ENCODE measurements at regions not wholly inside any gene's neighbourhood (a gene's known extent, or its start where the extent isn't known, plus 50 kb on each side); places are given as distances from the start of the nearest gene placed in this dataset.
"Not testable (repeated sequence)": the region's sequence is repeated elsewhere in the genome, so short reads cannot be mapped to it uniquely, and the experiment has no call there.

DNA sequence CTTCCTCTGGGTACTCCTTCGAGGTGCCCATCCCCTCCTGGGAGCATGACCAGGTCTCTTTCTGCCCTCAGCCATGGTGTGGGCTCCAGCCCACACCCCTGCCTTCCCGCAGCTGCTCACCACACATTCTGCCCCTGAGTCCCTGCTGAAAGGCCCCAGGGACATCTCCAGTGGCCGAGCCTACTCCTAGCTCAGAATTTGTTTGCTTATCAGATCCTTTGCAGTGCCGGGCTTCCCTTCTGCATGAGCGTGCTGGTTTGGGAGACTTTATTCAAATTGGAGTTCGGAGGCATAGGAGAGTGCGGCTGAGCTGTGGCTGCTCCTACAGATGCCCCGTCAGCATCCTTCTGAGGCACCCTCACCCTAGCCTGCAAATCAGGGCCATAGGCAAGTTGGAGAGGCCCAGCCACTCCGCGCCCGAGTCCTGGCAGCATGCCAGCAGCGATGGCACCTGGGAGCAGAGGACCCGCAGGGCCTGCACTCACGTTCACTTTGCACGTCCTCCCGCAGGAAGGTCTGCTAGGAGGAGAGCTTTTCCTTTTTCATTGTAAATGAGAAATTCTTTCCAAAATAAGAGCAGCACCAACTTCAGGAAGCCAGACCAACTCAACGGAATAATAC, 327.3 kb downstream of the QKI start:
- Mint-ChIP-seq H3K4me1 (ENCODE audit: low read depth) (peaks cover under 1% of the 10 kb centered on the region), H3K9me3 (no peaks in the 10 kb centered on the region), H3K4me3 (no peak overlapping the region), H3K27ac (no peak overlapping the region), H3K27me3 (ENCODE audit: low read depth) (no peaks in the 10 kb centered on the region), H3K36me3 (ENCODE audit: low read depth) (no peaks in the 10 kb centered on the region)

DNA sequence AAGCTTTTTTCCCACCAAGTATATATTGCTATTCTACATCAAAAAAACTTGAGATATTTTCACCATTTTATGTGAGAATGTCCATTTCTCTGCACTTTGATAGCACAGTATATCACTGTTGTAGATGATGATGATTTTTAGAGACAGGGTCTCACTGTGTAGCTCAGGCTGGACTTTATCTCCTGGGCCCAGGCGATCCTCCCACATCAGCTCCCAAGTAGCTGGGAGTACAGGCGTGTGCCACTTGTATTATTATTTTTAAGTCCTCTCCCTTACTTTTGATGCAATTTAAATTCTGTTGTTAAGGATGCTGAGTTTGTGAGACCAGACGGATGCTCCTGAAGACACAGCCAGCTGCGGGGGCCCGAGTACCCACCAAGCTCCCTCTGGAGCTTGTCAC, 326.8 kb downstream of the QKI start:
- Mint-ChIP-seq H3K36me3 (ENCODE audit: low read depth) (no peaks in the 10 kb centered on the region), H3K9me3 (no peaks in the 10 kb centered on the region), H3K27me3 (ENCODE audit: low read depth) (no peaks in the 10 kb centered on the region), H3K27ac (no peak overlapping the region), H3K4me1 (ENCODE audit: low read depth) (no peaks in the 10 kb centered on the region), H3K4me3 (no peak overlapping the region)

DNA sequence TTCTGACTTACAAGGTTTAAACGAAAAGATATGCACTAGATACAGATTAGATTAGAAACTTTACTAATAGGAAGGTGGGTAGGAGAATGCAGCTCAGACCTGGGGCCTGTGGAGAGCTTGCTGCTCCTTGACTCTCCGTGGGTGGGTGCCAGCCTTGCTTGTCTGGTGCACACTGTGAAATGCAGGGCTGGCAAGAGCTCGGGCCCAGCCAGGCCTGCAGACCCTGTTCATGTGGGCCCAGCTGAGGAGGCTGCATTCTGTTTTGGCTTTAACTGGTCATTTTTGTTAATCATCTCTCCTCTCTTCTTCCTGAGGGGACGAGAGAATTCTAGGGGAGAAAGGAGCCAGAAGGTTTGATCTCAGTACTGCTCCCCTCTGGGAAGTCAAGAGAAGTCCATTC, 325.4 kb downstream of the QKI start:
- Mint-ChIP-seq H3K27me3 (ENCODE audit: low read depth) (no peaks in the 10 kb centered on the region), H3K9me3 (no peaks in the 10 kb centered on the region), H3K4me3 (no peak overlapping the region), H3K4me1 (ENCODE audit: low read depth) (no peaks in the 10 kb centered on the region), H3K27ac (no peak overlapping the region), H3K36me3 (ENCODE audit: low read depth) (no peaks in the 10 kb centered on the region)

DNA sequence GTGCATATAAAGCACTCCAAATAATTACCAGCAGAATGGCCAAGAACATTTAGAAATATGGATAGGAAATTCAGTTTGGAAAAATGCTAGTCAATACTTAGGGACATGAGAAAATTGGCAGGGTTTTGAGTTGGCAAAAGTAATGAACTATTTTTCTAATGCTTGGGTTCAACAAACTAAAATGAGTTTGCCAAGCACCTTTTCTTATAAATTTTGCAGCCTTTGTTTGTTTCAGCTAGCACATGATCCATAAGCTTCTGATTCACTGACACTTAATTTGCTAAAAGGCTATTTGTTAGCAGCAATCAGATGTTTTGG, 324.8 kb downstream of the QKI start:
- Mint-ChIP-seq H3K27me3 (ENCODE audit: low read depth) (no peaks in the 10 kb centered on the region), H3K9me3 (no peaks in the 10 kb centered on the region), H3K27ac (no peak overlapping the region), H3K4me3 (no peak overlapping the region), H3K4me1 (ENCODE audit: low read depth) (no peaks in the 10 kb centered on the region), H3K36me3 (ENCODE audit: low read depth) (no peaks in the 10 kb centered on the region)

DNA sequence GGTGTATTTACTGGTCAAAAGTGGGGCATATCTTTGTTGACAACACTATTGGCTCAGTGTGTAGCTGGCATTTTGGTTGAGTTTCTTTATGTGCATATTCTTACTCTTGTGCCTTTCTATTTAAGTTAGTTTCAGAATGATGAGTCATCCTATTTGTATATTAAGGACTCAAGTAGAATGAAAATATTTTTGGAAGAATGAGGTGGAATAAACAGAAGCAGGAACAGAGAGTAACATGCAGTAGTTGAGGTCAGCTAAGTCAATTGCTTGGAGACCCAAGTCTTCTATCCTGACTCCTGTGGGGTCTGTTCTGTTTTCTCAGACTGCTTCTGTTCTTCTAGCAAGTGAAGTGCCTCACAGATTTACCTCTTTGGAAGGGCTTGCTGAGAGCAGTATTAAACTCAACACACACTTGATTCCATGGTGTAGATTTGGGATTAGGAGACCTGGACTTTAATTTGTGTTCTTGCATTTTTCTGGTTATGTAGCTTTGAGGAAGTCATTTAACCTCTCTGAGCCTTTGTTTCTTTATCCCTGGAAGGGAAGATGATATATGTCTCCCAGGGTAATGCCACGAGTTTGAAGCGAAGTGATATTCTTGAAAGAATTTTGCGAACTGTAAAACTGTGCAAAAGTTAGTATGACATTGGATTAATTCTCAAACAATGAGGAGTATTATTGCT, 324.3 kb downstream of the QKI start:
- H3K27ac Mint-ChIP-seq: no peak overlapping the region
- no peaks in the 10 kb centered on the region for H3K27me3 Mint-ChIP-seq (ENCODE audit: low read depth)
- no peaks in the 10 kb centered on the region for H3K4me1 Mint-ChIP-seq (ENCODE audit: low read depth)
- H3K9me3 Mint-ChIP-seq: no peaks in the 10 kb centered on the region
- H3K4me3 Mint-ChIP-seq: no peak overlapping the region
- no peaks in the 10 kb centered on the region for H3K36me3 Mint-ChIP-seq (ENCODE audit: low read depth)

DNA sequence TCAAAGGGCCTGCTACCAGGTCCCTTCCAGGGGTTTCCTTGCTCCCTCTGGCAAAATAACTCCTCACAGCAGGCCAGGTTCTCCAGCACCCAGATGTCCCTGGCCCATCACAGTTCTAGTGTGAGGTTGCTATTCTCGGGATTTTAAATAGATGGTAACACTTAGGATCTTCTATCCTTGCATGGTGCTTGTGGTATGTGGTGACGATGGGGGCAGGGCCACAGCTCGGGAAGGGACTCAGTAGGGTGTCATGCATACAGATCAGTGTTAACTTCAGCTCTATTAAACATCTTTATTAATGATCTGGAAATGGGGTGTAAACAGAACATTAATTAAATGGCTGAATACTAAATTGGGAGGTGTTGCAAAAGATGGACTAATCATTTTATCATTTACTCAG, 323.8 kb downstream of the QKI start:
- Mint-ChIP-seq H3K4me3 (no peak overlapping the region), H3K36me3 (ENCODE audit: low read depth) (no peaks in the 10 kb centered on the region)

DNA sequence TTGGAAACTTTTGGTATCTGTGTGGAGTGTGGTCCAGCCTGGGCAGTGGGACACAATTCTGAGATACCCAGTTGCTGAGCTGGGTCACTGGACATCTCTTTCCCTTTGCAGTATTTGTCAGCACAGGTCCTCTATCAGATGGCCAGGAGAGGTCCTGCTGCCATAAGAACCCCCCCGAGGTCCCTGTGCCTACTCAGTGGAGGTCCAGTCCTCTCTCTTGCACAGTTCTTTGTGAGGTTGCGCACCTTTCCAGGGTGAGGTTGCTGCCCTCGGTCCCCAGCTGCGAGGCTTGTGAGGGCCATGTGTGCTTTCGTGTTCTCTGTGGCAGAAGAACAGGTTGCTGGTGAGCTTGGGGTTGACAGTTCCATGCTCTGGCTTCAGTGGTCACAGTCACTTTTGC, 320.6 kb downstream of the QKI start:
- no peaks in the 10 kb centered on the region for H3K36me3 Mint-ChIP-seq (ENCODE audit: low read depth)

More for the DNA sequence above, 323.8 kb downstream of the QKI start:
- no peaks in the 10 kb centered on the region for H3K27me3 Mint-ChIP-seq (ENCODE audit: low read depth)
- no peaks in the 10 kb centered on the region for H3K9me3 Mint-ChIP-seq
- H3K27ac Mint-ChIP-seq: no peak overlapping the region
- H3K4me1 Mint-ChIP-seq (ENCODE audit: low read depth): no peaks in the 10 kb centered on the region

DNA sequence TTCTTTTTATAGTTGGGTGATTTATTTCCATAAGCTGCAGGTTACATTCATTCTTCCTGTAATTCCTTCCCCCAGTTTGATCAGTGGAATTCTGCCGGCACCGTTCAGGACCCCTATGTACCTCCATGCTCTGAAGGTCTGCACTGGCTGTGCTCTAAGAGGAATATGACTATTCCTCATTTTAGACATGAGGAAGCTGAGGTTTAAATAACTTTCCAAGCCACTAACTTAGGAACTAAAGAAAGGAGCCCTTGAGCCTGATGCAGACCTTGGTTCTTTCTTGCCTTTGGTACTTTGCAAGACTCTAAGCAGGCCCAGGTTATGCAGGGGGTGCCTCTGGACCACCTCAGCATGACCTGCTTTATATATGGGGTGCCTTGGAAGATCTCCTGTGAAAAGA, 318.5 kb downstream of the QKI start:
- Mint-ChIP-seq H3K36me3 (ENCODE audit: low read depth) (no peaks in the 10 kb centered on the region), H3K27me3 (ENCODE audit: low read depth) (no peaks in the 10 kb centered on the region), H3K9me3 (no peaks in the 10 kb centered on the region), H3K4me3 (no peak overlapping the region), H3K4me1 (ENCODE audit: low read depth) (no peaks in the 10 kb centered on the region), H3K27ac (no peak overlapping the region)

More for the DNA sequence above, 320.6 kb downstream of the QKI start:
- Mint-ChIP-seq H3K27ac (no peak overlapping the region), H3K9me3 (no peaks in the 10 kb centered on the region), H3K4me1 (ENCODE audit: low read depth) (no peaks in the 10 kb centered on the region), H3K27me3 (ENCODE audit: low read depth) (no peaks in the 10 kb centered on the region), H3K4me3 (no peak overlapping the region)

DNA sequence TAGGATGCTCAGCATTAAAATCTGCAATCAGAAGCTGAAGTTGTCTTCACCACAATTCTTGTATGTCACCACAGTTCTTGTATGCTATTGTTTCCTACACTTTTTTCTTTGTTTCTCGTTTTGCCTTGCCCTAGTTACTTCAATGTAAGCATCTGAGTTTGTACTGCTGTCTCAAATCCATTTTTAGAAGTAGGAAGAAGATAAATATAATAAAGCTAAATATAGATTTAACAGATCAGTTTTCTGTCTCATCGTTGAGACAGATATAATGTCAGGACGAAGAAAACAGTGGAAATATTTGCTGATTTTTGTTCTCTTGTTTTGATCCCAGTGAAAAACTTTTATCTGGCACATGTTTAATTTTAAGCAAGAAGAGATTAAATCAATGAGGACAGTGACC, 318.0 kb downstream of the QKI start:
- no peaks in the 10 kb centered on the region for H3K27me3 Mint-ChIP-seq (ENCODE audit: low read depth)
- no peaks in the 10 kb centered on the region for H3K9me3 Mint-ChIP-seq
- H3K4me1 Mint-ChIP-seq (ENCODE audit: low read depth): no peaks in the 10 kb centered on the region
- H3K4me3 Mint-ChIP-seq: no peak overlapping the region
- no peaks in the 10 kb centered on the region for H3K36me3 Mint-ChIP-seq (ENCODE audit: low read depth)
- H3K27ac Mint-ChIP-seq: no peak overlapping the region

DNA sequence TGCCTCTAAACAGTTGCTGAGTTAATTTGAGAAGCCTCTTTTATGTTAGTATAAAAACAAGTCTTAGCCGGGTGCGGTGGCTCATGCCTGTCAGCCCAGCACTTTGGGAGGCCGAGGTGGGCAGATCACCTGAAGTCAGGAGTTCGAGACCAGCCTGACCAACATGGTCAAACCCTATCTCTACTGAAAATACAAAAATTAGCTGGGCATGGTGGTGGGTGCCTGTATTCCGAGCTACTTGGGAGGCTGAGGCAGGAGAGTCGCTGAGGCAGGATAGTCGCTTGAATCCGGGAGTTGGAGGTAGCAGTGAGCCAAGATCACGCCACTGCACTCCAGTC, 317.5 kb downstream of the QKI start:
- H3K27me3 Mint-ChIP-seq (ENCODE audit: low read depth); H3K4me1 Mint-ChIP-seq (ENCODE audit: low read depth); H3K27ac Mint-ChIP-seq; H3K9me3 Mint-ChIP-seq; H3K36me3 Mint-ChIP-seq (ENCODE audit: low read depth); H3K4me3 Mint-ChIP-seq: not testable (repeated sequence)

DNA sequence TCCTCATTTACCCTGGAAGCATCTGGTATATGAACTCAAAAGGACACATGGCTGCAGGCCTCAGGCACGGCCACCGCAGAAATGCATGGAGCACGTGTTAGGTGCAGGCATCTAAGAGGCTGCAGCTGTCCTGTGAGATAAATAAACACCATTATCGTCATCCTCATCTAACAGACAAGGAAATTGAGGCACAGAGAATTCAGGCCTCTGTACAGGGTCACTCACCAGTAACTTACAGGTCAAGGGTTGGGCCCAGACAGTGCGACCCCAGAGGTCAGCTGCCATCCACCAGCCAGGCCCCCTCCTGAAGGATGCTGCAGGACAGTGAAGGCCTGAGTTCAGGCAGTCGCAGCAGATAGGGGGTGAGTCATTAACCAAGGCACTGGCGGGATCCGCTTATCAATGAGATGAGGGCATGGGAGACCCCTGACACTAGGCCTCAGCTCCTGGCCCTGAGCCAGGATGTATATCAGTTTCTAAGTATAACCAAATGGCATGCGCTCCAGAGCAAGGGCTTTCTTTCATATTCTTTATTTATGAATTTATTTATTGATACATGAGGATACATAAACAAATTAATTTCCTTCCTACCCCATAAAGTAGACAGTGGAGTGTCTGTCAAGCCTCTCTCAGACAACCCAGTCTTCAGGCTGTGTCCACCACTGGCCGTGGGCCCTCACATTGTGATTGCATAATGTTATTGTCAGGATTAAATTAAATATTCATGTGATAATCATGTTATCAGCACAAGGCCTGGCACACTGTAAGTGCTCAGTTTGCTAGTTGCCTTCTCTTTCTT, 316.9 kb downstream of the QKI start:
- Mint-ChIP-seq H3K9me3 (no peaks in the 10 kb centered on the region), H3K4me1 (ENCODE audit: low read depth) (no peaks in the 10 kb centered on the region), H3K27me3 (ENCODE audit: low read depth) (no peaks in the 10 kb centered on the region), H3K27ac (no peak overlapping the region), H3K4me3 (no peak overlapping the region), H3K36me3 (ENCODE audit: low read depth) (no peaks in the 10 kb centered on the region)

DNA sequence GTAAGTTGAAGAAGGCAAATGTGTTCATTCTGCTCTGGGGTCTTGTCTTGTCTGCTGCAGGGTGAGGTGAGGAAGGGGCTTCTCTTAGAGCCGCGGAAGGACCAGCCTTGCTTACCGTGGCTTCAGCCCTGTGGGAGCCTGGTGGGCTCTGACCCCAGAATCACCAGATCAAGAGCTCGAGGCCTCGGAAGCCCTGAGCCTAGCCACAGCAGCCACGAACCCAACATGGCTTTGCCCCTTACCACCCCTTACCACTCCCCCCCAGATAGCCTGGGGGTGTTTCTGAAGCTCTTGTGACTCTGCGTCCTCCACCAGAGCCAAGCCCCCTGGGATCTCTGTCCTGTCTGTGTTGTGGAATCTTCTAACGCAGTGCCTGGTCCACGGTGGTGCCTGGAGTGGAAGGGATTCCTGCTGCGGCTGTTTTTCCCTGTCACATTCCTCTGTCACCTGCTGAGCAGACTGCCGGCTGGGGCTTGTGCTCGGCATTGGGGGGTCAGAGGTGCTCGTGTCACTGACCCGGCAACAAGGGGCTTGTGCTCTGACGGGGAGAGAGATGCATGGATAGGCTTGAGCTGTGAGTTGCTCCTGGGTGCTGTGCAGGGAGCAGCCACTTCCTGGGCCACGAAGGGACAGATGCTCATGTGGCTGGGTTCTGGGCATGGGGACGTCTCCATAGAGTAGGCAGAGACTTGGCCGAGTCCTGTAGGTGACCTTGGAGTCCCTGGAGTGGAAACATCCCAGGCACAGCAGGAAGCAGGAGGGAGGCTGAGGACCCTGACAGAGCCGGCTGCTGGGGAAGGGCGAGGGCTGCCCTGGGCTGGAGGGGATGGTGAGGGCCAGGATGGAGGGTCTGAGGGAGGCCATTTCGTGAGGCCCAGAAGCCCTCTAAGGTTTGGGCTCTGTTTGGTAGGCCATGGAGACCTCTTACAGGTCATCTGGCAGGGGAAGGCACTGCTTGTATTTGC, 316.0 kb downstream of the QKI start:
- no peaks in the 10 kb centered on the region for H3K9me3 Mint-ChIP-seq
- H3K27ac Mint-ChIP-seq: no peak overlapping the region
- no peaks in the 10 kb centered on the region for H3K36me3 Mint-ChIP-seq (ENCODE audit: low read depth)
- no peak overlapping the region for H3K4me3 Mint-ChIP-seq
- no peaks in the 10 kb centered on the region for H3K4me1 Mint-ChIP-seq (ENCODE audit: low read depth)
- H3K27me3 Mint-ChIP-seq (ENCODE audit: low read depth): no peaks in the 10 kb centered on the region

DNA sequence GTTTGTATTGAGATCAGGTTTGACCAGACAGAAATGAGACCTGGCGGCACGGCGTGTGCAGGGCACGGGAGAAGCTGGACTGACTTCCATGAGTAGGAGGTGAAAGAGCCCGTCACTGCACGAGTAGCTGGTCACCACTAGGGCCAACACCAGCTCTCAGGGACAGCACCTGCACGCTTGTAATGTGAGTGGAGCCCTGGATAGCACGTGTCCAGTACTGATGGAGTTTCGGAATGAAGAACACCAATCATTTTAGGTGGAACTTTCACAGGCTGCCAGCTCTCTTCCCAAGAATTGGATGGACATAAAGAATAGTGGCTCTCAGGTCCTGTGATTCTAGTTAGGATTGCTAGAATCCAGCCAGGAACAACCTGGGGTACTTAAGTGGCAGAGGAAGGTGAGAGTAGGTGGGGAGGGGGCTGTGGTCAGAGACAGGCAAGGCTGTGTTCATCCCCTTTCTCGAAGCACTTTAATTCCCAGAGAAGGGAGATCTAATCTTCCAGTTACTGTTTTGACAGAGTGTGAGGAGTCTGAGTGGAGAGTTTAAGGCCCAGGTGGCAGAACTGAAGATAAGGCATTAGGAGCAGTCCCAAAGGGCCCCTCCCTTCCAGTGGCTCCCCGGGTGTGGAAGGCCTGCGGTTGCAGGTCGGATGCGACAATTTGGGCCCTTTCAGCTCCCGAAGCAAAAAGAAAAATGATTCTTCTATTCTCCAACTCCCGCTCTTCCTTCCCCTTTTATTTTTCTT, 314.8 kb downstream of the QKI start:
- H3K27me3 Mint-ChIP-seq (ENCODE audit: low read depth): no peaks in the 10 kb centered on the region
- no peaks in the 10 kb centered on the region for H3K36me3 Mint-ChIP-seq (ENCODE audit: low read depth)
- no peaks in the 10 kb centered on the region for H3K9me3 Mint-ChIP-seq
- no peaks in the 10 kb centered on the region for H3K4me1 Mint-ChIP-seq (ENCODE audit: low read depth)
- no peak overlapping the region for H3K27ac Mint-ChIP-seq
- no peak overlapping the region for H3K4me3 Mint-ChIP-seq

Measured in T-helper 1 cell treated with Interleukin-12 subunit alpha and Interleukin-12 subunit beta and Interleukin-4 antibody, amounts not matched to agents 30 μg/mL and 1 μg/mL, for 36 hours (primary cell).